HL-60 (cell line): ENCODE measurements at regions not wholly inside any gene's neighbourhood (a gene's known extent, or its start where the extent isn't known, plus 50 kb on each side); places are given as distances from the start of the nearest gene placed in this dataset.

ENCODE experiments used
- GABPA ChIP-seq: IDR thresholded peaks from 2 replicates; pipeline ENCODE4 v1.6.1; 2012; ENCODE audit warnings: low read depth
- POLR2AphosphoS5 ChIP-seq: IDR thresholded peaks from 2 replicates; pipeline ENCODE4 v1.6.1; 2012; ENCODE audit warnings: low read depth
- TF ChIP-seq, protein P1 (sequence below): IDR thresholded peaks from 2 replicates; pipeline ENCODE4 v1.6.1; 2012; ENCODE audit warnings: low read depth; ENCODE audit not compliant: insufficient replicate concordance
- TF ChIP-seq, protein P2 (sequence below): IDR thresholded peaks from one replicate; pipeline ENCODE4 v1.5.1; 2011; ENCODE audit warnings: low read length, control low read depth, inconsistent platforms; ENCODE audit not compliant: insufficient read depth

DNA sequence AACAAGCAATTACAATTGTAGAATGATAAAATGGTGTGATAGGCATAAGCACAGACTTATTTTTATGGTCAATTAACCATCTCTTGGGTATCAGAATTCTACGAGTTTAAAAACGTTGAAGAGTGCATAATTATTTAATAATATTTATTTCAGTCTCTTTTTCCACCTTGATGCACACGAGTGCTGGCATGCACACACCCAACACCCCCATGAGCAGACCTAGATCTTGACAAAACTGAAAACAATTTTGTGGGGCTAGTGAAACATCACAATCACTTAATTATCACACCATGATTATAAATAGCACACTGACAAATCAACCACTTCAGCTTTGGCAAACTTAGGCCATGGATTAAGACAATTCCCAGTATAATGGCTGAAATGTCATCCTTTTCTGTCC is 61.0 kb upstream of the RFC3 start:
- TF ChIP-seq POLR2AphosphoS5 (no peak), GABPA (no peak)
- TF ChIP-seq, protein P1, sequence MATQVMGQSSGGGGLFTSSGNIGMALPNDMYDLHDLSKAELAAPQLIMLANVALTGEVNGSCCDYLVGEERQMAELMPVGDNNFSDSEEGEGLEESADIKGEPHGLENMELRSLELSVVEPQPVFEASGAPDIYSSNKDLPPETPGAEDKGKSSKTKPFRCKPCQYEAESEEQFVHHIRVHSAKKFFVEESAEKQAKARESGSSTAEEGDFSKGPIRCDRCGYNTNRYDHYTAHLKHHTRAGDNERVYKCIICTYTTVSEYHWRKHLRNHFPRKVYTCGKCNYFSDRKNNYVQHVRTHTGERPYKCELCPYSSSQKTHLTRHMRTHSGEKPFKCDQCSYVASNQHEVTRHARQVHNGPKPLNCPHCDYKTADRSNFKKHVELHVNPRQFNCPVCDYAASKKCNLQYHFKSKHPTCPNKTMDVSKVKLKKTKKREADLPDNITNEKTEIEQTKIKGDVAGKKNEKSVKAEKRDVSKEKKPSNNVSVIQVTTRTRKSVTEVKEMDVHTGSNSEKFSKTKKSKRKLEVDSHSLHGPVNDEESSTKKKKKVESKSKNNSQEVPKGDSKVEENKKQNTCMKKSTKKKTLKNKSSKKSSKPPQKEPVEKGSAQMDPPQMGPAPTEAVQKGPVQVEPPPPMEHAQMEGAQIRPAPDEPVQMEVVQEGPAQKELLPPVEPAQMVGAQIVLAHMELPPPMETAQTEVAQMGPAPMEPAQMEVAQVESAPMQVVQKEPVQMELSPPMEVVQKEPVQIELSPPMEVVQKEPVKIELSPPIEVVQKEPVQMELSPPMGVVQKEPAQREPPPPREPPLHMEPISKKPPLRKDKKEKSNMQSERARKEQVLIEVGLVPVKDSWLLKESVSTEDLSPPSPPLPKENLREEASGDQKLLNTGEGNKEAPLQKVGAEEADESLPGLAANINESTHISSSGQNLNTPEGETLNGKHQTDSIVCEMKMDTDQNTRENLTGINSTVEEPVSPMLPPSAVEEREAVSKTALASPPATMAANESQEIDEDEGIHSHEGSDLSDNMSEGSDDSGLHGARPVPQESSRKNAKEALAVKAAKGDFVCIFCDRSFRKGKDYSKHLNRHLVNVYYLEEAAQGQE, result no peak
- TF ChIP-seq, protein P2, sequence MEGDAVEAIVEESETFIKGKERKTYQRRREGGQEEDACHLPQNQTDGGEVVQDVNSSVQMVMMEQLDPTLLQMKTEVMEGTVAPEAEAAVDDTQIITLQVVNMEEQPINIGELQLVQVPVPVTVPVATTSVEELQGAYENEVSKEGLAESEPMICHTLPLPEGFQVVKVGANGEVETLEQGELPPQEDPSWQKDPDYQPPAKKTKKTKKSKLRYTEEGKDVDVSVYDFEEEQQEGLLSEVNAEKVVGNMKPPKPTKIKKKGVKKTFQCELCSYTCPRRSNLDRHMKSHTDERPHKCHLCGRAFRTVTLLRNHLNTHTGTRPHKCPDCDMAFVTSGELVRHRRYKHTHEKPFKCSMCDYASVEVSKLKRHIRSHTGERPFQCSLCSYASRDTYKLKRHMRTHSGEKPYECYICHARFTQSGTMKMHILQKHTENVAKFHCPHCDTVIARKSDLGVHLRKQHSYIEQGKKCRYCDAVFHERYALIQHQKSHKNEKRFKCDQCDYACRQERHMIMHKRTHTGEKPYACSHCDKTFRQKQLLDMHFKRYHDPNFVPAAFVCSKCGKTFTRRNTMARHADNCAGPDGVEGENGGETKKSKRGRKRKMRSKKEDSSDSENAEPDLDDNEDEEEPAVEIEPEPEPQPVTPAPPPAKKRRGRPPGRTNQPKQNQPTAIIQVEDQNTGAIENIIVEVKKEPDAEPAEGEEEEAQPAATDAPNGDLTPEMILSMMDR, result no peak
